Calu3 (cell line): ENCODE measurements at regions not wholly inside any gene's neighbourhood (a gene's known extent, or its start where the extent isn't known, plus 50 kb on each side); places are given as distances from the start of the nearest gene placed in this dataset.

ENCODE experiments used
- BruUV-seq: library from RNA; stranded (reverse); fragments of 400-500 nt; replicated peaks from 2 replicates; lab custom pipeline; 2021; lab: Mats Ljungman, UMichigan
- CTCF ChIA-PET: fragments of 300-600 bp; sonication (Branson Sonifier 250); formaldehyde crosslinking; loops from one replicate; lab custom pipeline; 2022; ENCODE audit warnings: antibody characterized with exemption; lab: Charles Lee
- DNase-seq: peaks from one replicate; pipeline ENCODE4 v3.0.0; 2022
- H3K27ac Mint-ChIP-seq: one replicate; pipeline ENCODE4 v1.8.0; 2022; ENCODE audit warnings: mixed read lengths; ENCODE audit not compliant: unreplicated experiment
- H3K27me3 Mint-ChIP-seq: one replicate; pipeline ENCODE4 v1.8.0; 2022; ENCODE audit warnings: mixed read lengths; ENCODE audit not compliant: unreplicated experiment
- H3K36me3 Mint-ChIP-seq: one replicate; pipeline ENCODE4 v1.8.0; 2022; ENCODE audit warnings: mild to moderate bottlenecking, moderate library complexity, mixed read lengths; ENCODE audit not compliant: insufficient read depth, unreplicated experiment
- H3K4me1 Mint-ChIP-seq: one replicate; pipeline ENCODE4 v1.8.0; 2022; ENCODE audit warnings: mild to moderate bottlenecking, low read depth, mixed read lengths; ENCODE audit not compliant: unreplicated experiment
- H3K4me3 Mint-ChIP-seq: one replicate; pipeline ENCODE4 v1.8.0; 2022; ENCODE audit warnings: mild to moderate bottlenecking, low read depth, moderate library complexity, mixed read lengths; ENCODE audit not compliant: unreplicated experiment
- H3K9me3 Mint-ChIP-seq: one replicate; pipeline ENCODE4 v1.8.0; 2022; ENCODE audit warnings: low read depth, mixed read lengths; ENCODE audit not compliant: unreplicated experiment
- intact Hi-C: fragments of 100-400 bp; cut with micrococcal nuclease; formaldehyde crosslinking; loops from one replicate; pipeline ENCODE4 v1.10.0; 2022; ENCODE audit not compliant: unreplicated experiment
- TF ChIP-seq, protein P1 (sequence below): fragments of 200-600 bp; IDR thresholded peaks from one replicate; pipeline ENCODE4 v1.8.0; 2022; ENCODE audit warnings: antibody characterized with exemption; ENCODE audit not compliant: unreplicated experiment

DNA sequence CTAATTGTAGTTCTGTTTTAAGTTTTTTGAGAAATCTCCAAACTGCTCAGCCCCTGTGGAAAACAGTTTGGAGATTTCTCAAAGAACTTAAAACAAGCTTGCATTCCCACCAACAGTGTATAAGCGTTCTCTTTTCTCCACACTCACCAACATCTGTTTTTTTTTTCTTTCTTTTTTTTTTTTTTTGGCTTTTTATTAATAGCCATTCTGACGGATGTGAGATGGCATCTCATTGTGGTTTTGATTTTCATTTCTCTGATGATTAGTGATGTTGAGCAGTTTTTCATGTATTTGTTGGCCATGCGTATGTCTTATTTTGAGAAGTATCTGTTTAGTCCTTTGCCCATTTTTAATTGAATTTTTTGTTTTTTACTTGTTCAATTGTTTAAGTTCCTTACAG, 73.1 kb upstream of the COL8A1 start:
- intact Hi-C loops = no loop called here
- DNase-seq = no peak
- no peak overlapping the region for H3K27ac Mint-ChIP-seq
- no peaks in the 10 kb centered on the region for H3K36me3 Mint-ChIP-seq
- TF ChIP-seq, protein P1, sequence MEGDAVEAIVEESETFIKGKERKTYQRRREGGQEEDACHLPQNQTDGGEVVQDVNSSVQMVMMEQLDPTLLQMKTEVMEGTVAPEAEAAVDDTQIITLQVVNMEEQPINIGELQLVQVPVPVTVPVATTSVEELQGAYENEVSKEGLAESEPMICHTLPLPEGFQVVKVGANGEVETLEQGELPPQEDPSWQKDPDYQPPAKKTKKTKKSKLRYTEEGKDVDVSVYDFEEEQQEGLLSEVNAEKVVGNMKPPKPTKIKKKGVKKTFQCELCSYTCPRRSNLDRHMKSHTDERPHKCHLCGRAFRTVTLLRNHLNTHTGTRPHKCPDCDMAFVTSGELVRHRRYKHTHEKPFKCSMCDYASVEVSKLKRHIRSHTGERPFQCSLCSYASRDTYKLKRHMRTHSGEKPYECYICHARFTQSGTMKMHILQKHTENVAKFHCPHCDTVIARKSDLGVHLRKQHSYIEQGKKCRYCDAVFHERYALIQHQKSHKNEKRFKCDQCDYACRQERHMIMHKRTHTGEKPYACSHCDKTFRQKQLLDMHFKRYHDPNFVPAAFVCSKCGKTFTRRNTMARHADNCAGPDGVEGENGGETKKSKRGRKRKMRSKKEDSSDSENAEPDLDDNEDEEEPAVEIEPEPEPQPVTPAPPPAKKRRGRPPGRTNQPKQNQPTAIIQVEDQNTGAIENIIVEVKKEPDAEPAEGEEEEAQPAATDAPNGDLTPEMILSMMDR = no peak
- H3K9me3 Mint-ChIP-seq = peaks cover 5% of the 10 kb centered on the region
- no peak overlapping the region for H3K4me3 Mint-ChIP-seq
- CTCF ChIA-PET = no interaction called here
- H3K4me1 Mint-ChIP-seq = peaks cover 15% of the 10 kb centered on the region
- no peaks in the 10 kb centered on the region for H3K27me3 Mint-ChIP-seq
- BruUV-seq = no TSS peak

DNA sequence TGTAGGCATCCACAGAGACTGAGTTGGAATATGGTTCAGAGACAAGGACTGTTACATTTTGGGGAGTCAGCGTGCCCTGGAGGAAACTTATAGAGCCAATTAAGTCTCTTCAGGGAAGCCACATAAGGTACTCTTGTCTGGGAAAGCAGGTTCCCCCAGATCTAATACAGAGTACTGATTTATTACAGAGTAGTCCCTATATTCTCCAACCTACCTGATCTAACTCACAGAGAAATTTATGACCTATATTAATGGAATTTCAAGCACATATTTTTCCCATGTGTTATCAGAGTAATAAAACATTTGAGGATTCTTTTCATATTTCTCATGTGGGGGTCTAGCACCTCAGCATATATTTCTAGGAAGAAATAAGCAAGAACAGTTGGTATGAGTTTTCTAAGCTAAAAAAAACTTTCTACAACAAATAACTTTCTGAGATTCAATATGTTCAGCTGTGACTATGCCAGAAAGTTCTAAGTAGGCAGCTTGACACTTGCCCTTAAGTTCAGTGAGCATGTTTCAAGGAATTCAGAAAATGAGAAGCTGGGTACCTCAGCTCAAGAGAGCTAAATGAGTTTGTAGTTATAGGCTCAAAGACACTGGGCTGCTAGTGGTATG, 75.3 kb upstream of the COL8A1 start:
- TF ChIP-seq, protein P1 = no peak
- intact Hi-C loops = no loop called here
- Mint-ChIP-seq H3K4me3 (no peak overlapping the region), H3K9me3 (peaks cover 5% of the 10 kb centered on the region), H3K27me3 (no peaks in the 10 kb centered on the region), H3K27ac (no peak overlapping the region), H3K4me1 (peaks cover 15% of the 10 kb centered on the region), H3K36me3 (no peaks in the 10 kb centered on the region)
- BruUV-seq = no TSS peak
- DNase-seq = no peak
- CTCF ChIA-PET = no interaction called here

DNA sequence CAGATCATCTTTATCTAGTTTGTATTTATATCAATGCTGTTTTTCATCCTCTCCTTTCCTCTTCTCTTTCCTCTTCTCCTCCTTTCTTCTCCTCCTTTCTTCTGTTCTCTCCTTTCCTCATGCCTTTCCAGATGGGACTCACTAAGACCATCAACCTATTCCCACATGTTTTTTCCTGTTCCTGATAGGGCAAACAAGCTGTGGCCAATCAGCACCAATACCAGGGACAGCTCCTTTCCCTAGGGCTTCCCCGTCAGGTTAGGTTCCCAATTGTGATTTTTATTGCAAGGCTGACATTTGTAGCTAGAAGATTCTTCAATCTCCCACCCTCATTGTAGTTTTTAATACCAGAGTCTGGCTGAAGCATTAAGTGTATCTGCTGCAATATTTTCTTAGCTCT, 76.3 kb upstream of the COL8A1 start:
- Mint-ChIP-seq H3K4me3 (no peak overlapping the region), H3K9me3 (peaks cover 3% of the 10 kb centered on the region), H3K27ac (no peak overlapping the region), H3K36me3 (no peaks in the 10 kb centered on the region), H3K4me1 (peaks cover 15% of the 10 kb centered on the region), H3K27me3 (no peaks in the 10 kb centered on the region)
- TF ChIP-seq, protein P1 = no peak
- BruUV-seq = no TSS peak
- CTCF ChIA-PET = no interaction called here
- intact Hi-C loops = no loop called here
- peak; percentile 17 for DNase-seq

DNA sequence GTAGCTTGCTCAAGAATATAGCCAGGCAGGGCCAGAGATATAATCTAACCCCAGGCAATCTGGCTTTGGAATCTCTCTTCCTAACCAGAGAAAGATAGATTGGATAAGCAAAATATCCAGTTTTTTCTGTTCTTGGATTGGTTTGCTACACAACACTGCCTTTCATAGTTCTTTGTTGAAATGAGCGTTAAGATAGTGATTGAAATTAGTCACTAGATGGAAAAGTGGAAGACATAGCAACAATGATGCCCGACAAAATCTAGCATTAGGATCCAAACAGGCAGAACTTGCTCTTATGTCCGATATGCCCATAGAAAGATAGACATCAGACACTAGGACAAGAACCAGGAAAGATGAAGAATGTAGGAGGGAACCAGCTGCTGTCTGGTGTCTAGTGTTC, 77.3 kb upstream of the COL8A1 start:
- CTCF ChIA-PET = no interaction called here
- DNase-seq = no peak
- no TSS peak for BruUV-seq
- no peaks in the 10 kb centered on the region for H3K27me3 Mint-ChIP-seq
- intact Hi-C loops = no loop called here
- no peak overlapping the region for H3K27ac Mint-ChIP-seq
- no peaks in the 10 kb centered on the region for H3K36me3 Mint-ChIP-seq
- TF ChIP-seq, protein P1 = no peak
- H3K4me1 Mint-ChIP-seq = peaks cover 15% of the 10 kb centered on the region
- H3K4me3 Mint-ChIP-seq = no peak overlapping the region
- H3K9me3 Mint-ChIP-seq = peaks cover 3% of the 10 kb centered on the region
